Subcutaneous abdominal adipose tissue (tissue), 5 donors: ENCODE measurements at regions not wholly inside any gene's neighbourhood (a gene's known extent, or its start where the extent isn't known, plus 50 kb on each side); places are given as distances from the start of the nearest gene placed in this dataset.

Experiments
- H3K27ac ChIP-seq: one replicate; pipeline ENCODE4 v1.7.0; 2013; ENCODE audit warnings: low read depth, mild to moderate bottlenecking, inconsistent platforms, low read length, moderate library complexity
- H3K27me3 ChIP-seq, 5 donors: one replicate each; pipeline ENCODE4 v1.7.0; 2013; ENCODE audit warnings: low read length in 5 of 5, inconsistent platforms in 1 of 5; ENCODE audit not compliant: control insufficient read depth in 5 of 5, insufficient read depth in 4 of 5
- H3K36me3 ChIP-seq, 5 donors: one replicate each; pipeline ENCODE4 v1.7.0; 2013; ENCODE audit warnings: low read length in 5 of 5; ENCODE audit not compliant: control insufficient read depth in 5 of 5, insufficient read depth in 5 of 5
- H3K4me1 ChIP-seq, 5 donors: one replicate each; pipeline ENCODE4 v1.7.0; 2013; ENCODE audit warnings: low read length in 5 of 5, mild to moderate bottlenecking in 3 of 5, moderate library complexity in 1 of 5; ENCODE audit not compliant: control insufficient read depth in 5 of 5, insufficient read depth in 5 of 5
- H3K4me3 ChIP-seq, 5 donors: one replicate each; pipeline ENCODE4 v1.7.0; 2013; ENCODE audit warnings: low read length in 5 of 5, low read depth in 1 of 5
- H3K9ac ChIP-seq, 5 donors: one replicate each; pipeline ENCODE4 v1.7.0; 2013; ENCODE audit warnings: low read length in 5 of 5, mild to moderate bottlenecking in 4 of 5, moderate library complexity in 3 of 5
- H3K9me3 ChIP-seq, 5 donors: one replicate each; pipeline ENCODE4 v1.7.0; 2013; ENCODE audit warnings: low read length in 5 of 5; ENCODE audit not compliant: control insufficient read depth in 5 of 5
- donor health status: healthy.
- donor health status: healthy.
- donor health status: healthy.
- donor health status: healthy.
- donor health status: healthy.

- Histone ChIP-seq H3K9ac (no peak overlapping the region), H3K36me3 (no peaks in the 10 kb centered on the region), H3K9me3 (peaks cover 0 to 10% (median 5%) of the 10 kb centered on the region in 5 donors), H3K4me1 (no peaks in the 10 kb centered on the region), H3K27me3 (peaks cover 19 to 46% (median 29%) of the 10 kb centered on the region in 5 donors), H3K4me3 (no peak overlapping the region), H3K27ac (no peak overlapping the region)
Measured at GRCh38 chr12:113611652-113612051, 140.0 kb upstream of the LHX5 start.

- no peak overlapping the region for H3K27ac ChIP-seq
- H3K4me1 ChIP-seq: no peaks in the 10 kb centered on the region
- no peak overlapping the region for H3K9ac ChIP-seq
- H3K4me3 ChIP-seq: no peak overlapping the region
- H3K9me3 ChIP-seq: peaks cover 0 to 10% (median 5%) of the 10 kb centered on the region in 5 donors
- no peaks in the 10 kb centered on the region for H3K36me3 ChIP-seq
- H3K27me3 ChIP-seq: peaks cover 19 to 46% (median 27%) of the 10 kb centered on the region in 5 donors
Measured at GRCh38 chr12:113610698-113611097, 139.0 kb upstream of the LHX5 start.

GRCh38 chr12:113609692-113610469, 138.2 kb upstream of the LHX5 start:
- Histone ChIP-seq H3K27me3 (peaks cover 19 to 46% (median 27%) of the 10 kb centered on the region in 5 donors), H3K9me3 (peaks cover 0 to 10% (median 5%) of the 10 kb centered on the region in 5 donors), H3K9ac (no peak overlapping the region), H3K4me1 (no peaks in the 10 kb centered on the region), H3K27ac (no peak overlapping the region), H3K36me3 (no peaks in the 10 kb centered on the region), H3K4me3 (no peak overlapping the region)

- no peak overlapping the region for H3K27ac ChIP-seq
- no peak overlapping the region for H3K9ac ChIP-seq
- peaks cover 4 to 16% (median 10%) of the 10 kb centered on the region in 5 donors for H3K27me3 ChIP-seq
- H3K4me1 ChIP-seq: no peaks in the 10 kb centered on the region
- H3K9me3 ChIP-seq: peaks cover 0 to 10% (median 3%) of the 10 kb centered on the region in 5 donors
- no peaks in the 10 kb centered on the region for H3K36me3 ChIP-seq
- H3K4me3 ChIP-seq: no peak overlapping the region
Measured at GRCh38 chr12:113604666-113605065, 133.0 kb upstream of the LHX5 start.

- Histone ChIP-seq H3K36me3 (no peaks in the 10 kb centered on the region), H3K4me1 (no peaks in the 10 kb centered on the region), H3K9ac (no peak overlapping the region), H3K9me3 (peaks cover 0 to 7% (median 0%) of the 10 kb centered on the region in 5 donors), H3K27me3 (peaks cover 0 to 6% (median 3%) of the 10 kb centered on the region in 5 donors), H3K27ac (no peak overlapping the region), H3K4me3 (no peak overlapping the region)
Measured at GRCh38 chr12:113601656-113602263, 130.1 kb upstream of the LHX5 start.

GRCh38 chr12:113598815-113599406, 127.2 kb upstream of the LHX5 start:
- no peaks in the 10 kb centered on the region for H3K4me1 ChIP-seq
- no peak overlapping the region for H3K4me3 ChIP-seq
- peaks cover 0 to 4% (median 3%) of the 10 kb centered on the region in 5 donors for H3K27me3 ChIP-seq
- no peak overlapping the region for H3K27ac ChIP-seq
- H3K9me3 ChIP-seq: peaks cover 0 to 12% (median 0%) of the 10 kb centered on the region in 5 donors
- no peak overlapping the region for H3K9ac ChIP-seq
- no peaks in the 10 kb centered on the region for H3K36me3 ChIP-seq

GRCh38 chr12:113594967-113595366, 123.3 kb upstream of the LHX5 start:
- H3K36me3 ChIP-seq: no peaks in the 10 kb centered on the region

GRCh38 chr12:113591480-113591974, 119.9 kb upstream of the LHX5 start:
- Histone ChIP-seq H3K9ac (no peak overlapping the region), H3K4me1 (peaks cover 0 to 3% (median 0%) of the 10 kb centered on the region in 5 donors), H3K36me3 (no peaks in the 10 kb centered on the region), H3K27ac (no peak overlapping the region), H3K4me3 (no peak overlapping the region), H3K27me3 (peaks cover 0 to 29% (median 22%) of the 10 kb centered on the region in 5 donors), H3K9me3 (peaks cover 0 to 8% (median 5%) of the 10 kb centered on the region in 5 donors)

More at GRCh38 chr12:113594967-113595366, 123.3 kb upstream of the LHX5 start:
- Histone ChIP-seq H3K9ac (no peak overlapping the region), H3K9me3 (peaks cover 0 to 6% (median 0%) of the 10 kb centered on the region in 5 donors), H3K4me3 (no peak overlapping the region), H3K27ac (no peak overlapping the region), H3K4me1 (peaks cover 0 to 3% (median 0%) of the 10 kb centered on the region in 5 donors), H3K27me3 (peaks cover 0 to 11% (median 9%) of the 10 kb centered on the region in 5 donors)

- no peak overlapping the region for H3K9ac ChIP-seq
- no peak overlapping the region for H3K27ac ChIP-seq
- H3K27me3 ChIP-seq: peaks cover 0 to 29% (median 23%) of the 10 kb centered on the region in 5 donors
- H3K9me3 ChIP-seq: peaks cover 0 to 5% (median 0%) of the 10 kb centered on the region in 5 donors
- no peaks in the 10 kb centered on the region for H3K36me3 ChIP-seq
- peaks cover 0 to 3% (median 0%) of the 10 kb centered on the region in 5 donors for H3K4me1 ChIP-seq
- H3K4me3 ChIP-seq: no peak overlapping the region
Measured at GRCh38 chr12:113589437-113589836, 117.8 kb upstream of the LHX5 start.
